Activated naive CD4-positive, alpha-beta T cell treated with anti-CD3 and anti-CD28 coated beads, Interleukin-2, amount 10 ng/mL, durations not matched to agents 7 days and 5 days (primary cell): ENCODE measurements at regions not wholly inside any gene's neighbourhood (a gene's known extent, or its start where the extent isn't known, plus 50 kb on each side); places are given as distances from the start of the nearest gene placed in this dataset.
"Not testable (repeated sequence)": the region's sequence is repeated elsewhere in the genome, so short reads cannot be mapped to it uniquely, and the experiment has no call there.

Experiments
- CTCF ChIA-PET: fragments of 350-600 bp; sonication (Branson Sonifier 250); formaldehyde crosslinking; loops from one replicate; lab custom pipeline; 2021; ENCODE audit warnings: antibody characterized with exemption; lab: Charles Lee
- DNase-seq: peaks from one replicate; pipeline ENCODE4 v3.0.0-alpha.2; 2020
- H3K27ac Mint-ChIP-seq: one replicate; pipeline ENCODE4 v1.8.0; 2021; ENCODE audit warnings: mild to moderate bottlenecking, moderate library complexity, mixed read lengths
- H3K27me3 Mint-ChIP-seq: one replicate; pipeline ENCODE4 v1.8.0; 2021; ENCODE audit warnings: mild to moderate bottlenecking, mixed read lengths
- H3K36me3 Mint-ChIP-seq: one replicate; pipeline ENCODE4 v1.8.0; 2021; ENCODE audit warnings: mixed read lengths
- H3K4me1 Mint-ChIP-seq: one replicate; pipeline ENCODE4 v1.8.0; 2021; ENCODE audit warnings: mixed read lengths
- H3K4me3 Mint-ChIP-seq: one replicate; pipeline ENCODE4 v1.8.0; 2021; ENCODE audit warnings: mild to moderate bottlenecking, moderate library complexity, mixed read lengths
- H3K9me3 Mint-ChIP-seq: one replicate; pipeline ENCODE4 v1.8.0; 2021; ENCODE audit warnings: mixed read lengths

DNA sequence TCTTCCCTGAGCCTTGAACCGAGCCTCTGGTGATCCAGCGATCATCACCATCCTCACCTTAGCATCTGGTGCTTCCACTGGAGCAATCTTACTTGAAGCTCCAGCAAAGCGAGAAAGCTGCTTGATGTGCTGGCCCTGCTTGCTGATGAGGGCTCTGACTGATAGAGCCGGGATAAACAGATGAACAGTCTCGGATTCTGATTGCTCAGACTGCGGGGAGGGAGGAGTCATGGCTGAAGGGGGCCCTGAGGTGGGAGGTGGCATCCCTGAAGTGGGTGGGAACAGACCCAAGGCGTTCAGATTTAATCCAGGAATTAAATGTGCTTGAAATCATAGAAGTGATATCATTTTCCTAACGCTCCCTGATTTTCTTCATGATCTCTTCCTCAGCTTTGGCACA is 74.4 kb upstream of the RPS6KA2 start:
- H3K27ac Mint-ChIP-seq, DNase-seq, H3K4me1 Mint-ChIP-seq, H3K36me3 Mint-ChIP-seq, H3K9me3 Mint-ChIP-seq, CTCF ChIA-PET, H3K4me3 Mint-ChIP-seq: not testable (repeated sequence)
- H3K27me3 Mint-ChIP-seq = peaks cover 12% of the 10 kb centered on the region

DNA sequence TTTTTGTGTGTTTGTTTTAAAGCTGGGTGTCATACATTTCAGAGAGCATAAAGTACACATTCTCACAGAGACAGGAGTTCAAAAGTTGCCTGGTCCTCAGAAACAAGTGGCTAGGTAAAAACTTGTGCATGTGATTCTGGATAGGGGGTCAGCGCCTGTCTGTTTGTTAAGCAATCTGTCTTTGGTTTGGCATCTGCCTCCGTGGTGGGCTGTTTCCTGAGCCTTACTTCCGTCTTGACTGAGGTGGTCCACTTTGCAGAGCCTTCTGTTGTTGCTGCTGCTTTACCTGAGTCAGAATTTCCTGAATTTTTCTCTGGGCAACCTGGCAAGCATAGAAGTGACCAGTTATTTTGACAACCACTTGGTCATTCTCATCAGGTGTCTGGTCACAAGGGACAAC is 73.8 kb upstream of the RPS6KA2 start:
- H3K9me3 Mint-ChIP-seq, H3K27ac Mint-ChIP-seq, CTCF ChIA-PET, DNase-seq, H3K36me3 Mint-ChIP-seq, H3K4me3 Mint-ChIP-seq, H3K4me1 Mint-ChIP-seq: not testable (repeated sequence)
- peaks cover 11% of the 10 kb centered on the region for H3K27me3 Mint-ChIP-seq

- CTCF ChIA-PET = no interaction called here
- no peaks in the 10 kb centered on the region for H3K4me1 Mint-ChIP-seq
- peaks cover 6% of the 10 kb centered on the region for H3K27me3 Mint-ChIP-seq
- H3K9me3 Mint-ChIP-seq = no peaks in the 10 kb centered on the region
- no peak for DNase-seq
- no peaks in the 10 kb centered on the region for H3K36me3 Mint-ChIP-seq
- H3K4me3 Mint-ChIP-seq = no peak overlapping the region
- H3K27ac Mint-ChIP-seq = no peak overlapping the region
Observed at GRCh38 chr6:166697113-166697512, 70.1 kb upstream of the RPS6KA2 start.

- no peaks in the 10 kb centered on the region for H3K9me3 Mint-ChIP-seq
- no peaks in the 10 kb centered on the region for H3K36me3 Mint-ChIP-seq
- H3K4me3 Mint-ChIP-seq = no peak overlapping the region
- CTCF ChIA-PET = no interaction called here
- no peaks in the 10 kb centered on the region for H3K27me3 Mint-ChIP-seq
- no peaks in the 10 kb centered on the region for H3K4me1 Mint-ChIP-seq
- no peak overlapping the region for H3K27ac Mint-ChIP-seq
- no peak for DNase-seq
Observed at GRCh38 chr6:166693880-166694279, 66.8 kb upstream of the RPS6KA2 start.

GRCh38 chr6:166692723-166693302 is 65.8 kb upstream of the RPS6KA2 start:
- H3K27ac Mint-ChIP-seq = no peak overlapping the region
- no peaks in the 10 kb centered on the region for H3K27me3 Mint-ChIP-seq
- H3K36me3 Mint-ChIP-seq = no peaks in the 10 kb centered on the region
- CTCF ChIA-PET = no interaction called here
- H3K4me3 Mint-ChIP-seq = no peak overlapping the region
- DNase-seq = no peak
- no peaks in the 10 kb centered on the region for H3K9me3 Mint-ChIP-seq
- H3K4me1 Mint-ChIP-seq = no peaks in the 10 kb centered on the region

GRCh38 chr6:166691746-166692145 is 64.7 kb upstream of the RPS6KA2 start:
- Mint-ChIP-seq H3K27me3 (no peaks in the 10 kb centered on the region), H3K4me3 (no peak overlapping the region), H3K36me3 (no peaks in the 10 kb centered on the region), H3K4me1 (no peaks in the 10 kb centered on the region), H3K27ac (no peak overlapping the region), H3K9me3 (no peaks in the 10 kb centered on the region)
- CTCF ChIA-PET = no interaction called here
- DNase-seq = no peak

DNA sequence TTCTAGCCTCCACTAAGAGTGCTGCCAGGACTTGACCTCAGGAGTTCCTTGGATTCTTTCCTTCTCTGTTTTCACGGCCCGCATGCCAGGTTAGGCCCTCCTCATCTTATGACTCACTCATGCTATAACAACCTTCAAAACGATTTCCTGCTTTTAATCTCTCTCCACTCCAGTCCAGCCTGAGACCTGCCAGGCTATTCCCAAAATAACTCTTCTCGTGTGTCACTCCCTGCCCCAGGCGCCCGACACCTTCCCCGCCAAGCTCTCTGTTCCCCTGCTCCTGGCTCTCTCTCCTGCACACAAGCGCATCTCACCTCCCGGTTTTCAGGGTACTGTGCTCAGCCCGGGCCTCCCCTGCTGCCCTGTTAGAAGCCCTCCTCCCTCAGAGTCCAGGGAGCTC is 64.1 kb upstream of the RPS6KA2 start:
- no peaks in the 10 kb centered on the region for H3K9me3 Mint-ChIP-seq
- no peak overlapping the region for H3K27ac Mint-ChIP-seq
- H3K4me1 Mint-ChIP-seq = no peaks in the 10 kb centered on the region
- H3K4me3 Mint-ChIP-seq = no peak overlapping the region
- no peak for DNase-seq
- CTCF ChIA-PET = no interaction called here
- H3K36me3 Mint-ChIP-seq = no peaks in the 10 kb centered on the region
- no peaks in the 10 kb centered on the region for H3K27me3 Mint-ChIP-seq

DNA sequence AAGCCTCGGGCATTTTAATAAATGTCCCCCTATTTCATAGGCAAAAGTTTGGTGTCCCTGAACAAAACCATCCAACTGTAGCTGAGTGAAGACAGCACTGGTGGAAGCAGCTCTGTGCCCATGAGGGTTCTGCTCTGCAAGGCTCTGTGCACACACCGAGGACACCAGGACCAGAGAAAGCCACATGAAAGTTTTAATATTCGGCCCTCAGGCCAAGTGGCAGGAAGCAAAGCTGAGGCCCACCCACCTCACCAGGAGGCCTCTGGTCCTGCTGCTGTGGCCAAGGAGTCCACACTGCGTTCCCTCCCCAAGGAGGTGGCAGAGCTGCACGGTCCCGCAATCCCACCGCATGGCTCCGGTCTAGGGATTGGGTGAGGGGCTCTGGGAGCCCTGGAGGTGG is 62.6 kb upstream of the RPS6KA2 start:
- H3K4me3 Mint-ChIP-seq = no peak overlapping the region
- H3K27me3 Mint-ChIP-seq = no peaks in the 10 kb centered on the region
- no peaks in the 10 kb centered on the region for H3K4me1 Mint-ChIP-seq
- H3K36me3 Mint-ChIP-seq = no peaks in the 10 kb centered on the region
- CTCF ChIA-PET = no interaction called here
- H3K9me3 Mint-ChIP-seq = no peaks in the 10 kb centered on the region
- H3K27ac Mint-ChIP-seq = no peak overlapping the region
- DNase-seq = no peak

- no peaks in the 10 kb centered on the region for H3K36me3 Mint-ChIP-seq
- no peaks in the 10 kb centered on the region for H3K9me3 Mint-ChIP-seq
- CTCF ChIA-PET = no interaction called here
- H3K4me3 Mint-ChIP-seq = no peak overlapping the region
- H3K27ac Mint-ChIP-seq = no peak overlapping the region
- no peaks in the 10 kb centered on the region for H3K27me3 Mint-ChIP-seq
- no peak for DNase-seq
- H3K4me1 Mint-ChIP-seq = no peaks in the 10 kb centered on the region
Observed at GRCh38 chr6:166688901-166689300, 61.9 kb upstream of the RPS6KA2 start.

- no peaks in the 10 kb centered on the region for H3K36me3 Mint-ChIP-seq
- CTCF ChIA-PET = no interaction called here
- no peak overlapping the region for H3K4me3 Mint-ChIP-seq
- no peaks in the 10 kb centered on the region for H3K4me1 Mint-ChIP-seq
- no peaks in the 10 kb centered on the region for H3K9me3 Mint-ChIP-seq
- DNase-seq = no peak
- H3K27me3 Mint-ChIP-seq = no peaks in the 10 kb centered on the region
- no peak overlapping the region for H3K27ac Mint-ChIP-seq
Observed at GRCh38 chr6:166687879-166688205, 60.8 kb upstream of the RPS6KA2 start.

DNA sequence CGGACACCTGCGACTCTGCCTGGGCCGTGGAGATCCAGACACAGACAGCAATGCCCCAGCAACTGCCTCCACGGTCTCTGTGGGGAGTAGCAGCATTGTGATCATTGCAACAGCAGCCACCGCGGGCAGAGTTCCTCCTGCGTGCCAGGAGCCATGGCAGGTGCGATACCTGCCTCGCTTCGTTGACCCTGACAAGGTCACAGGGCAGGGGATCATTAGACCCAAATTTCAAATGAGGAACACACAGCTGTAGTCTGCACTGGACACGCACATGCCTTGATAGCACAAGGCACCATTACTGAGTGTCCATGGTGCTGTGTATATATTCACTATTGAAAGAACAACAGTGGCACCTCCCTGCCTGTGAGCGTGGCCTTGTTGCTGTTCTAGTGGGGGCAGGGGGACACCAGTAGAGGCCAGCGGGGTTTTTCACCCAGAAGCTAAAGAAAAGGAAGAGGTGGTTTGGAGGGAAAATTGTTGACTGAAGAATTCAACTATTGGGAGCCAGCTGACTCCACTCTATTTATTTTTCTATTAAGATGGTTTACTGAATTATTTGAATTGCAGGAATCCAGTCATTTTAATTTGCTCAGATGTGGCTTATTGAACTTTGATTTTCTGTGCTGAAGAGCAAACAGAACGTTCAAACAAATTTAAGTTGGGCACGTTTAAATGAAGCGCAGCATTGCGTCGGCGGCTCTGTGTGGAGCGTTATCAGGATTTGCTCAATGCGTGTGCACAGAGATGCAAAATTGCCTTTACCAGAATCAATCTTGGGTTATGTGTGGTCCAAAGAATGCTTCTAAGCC is 60.2 kb upstream of the RPS6KA2 start:
- Mint-ChIP-seq H3K27me3 (no peaks in the 10 kb centered on the region), H3K9me3 (no peaks in the 10 kb centered on the region), H3K4me1 (no peaks in the 10 kb centered on the region), H3K27ac (no peak overlapping the region), H3K36me3 (no peaks in the 10 kb centered on the region), H3K4me3 (no peak overlapping the region)
- CTCF ChIA-PET = no interaction called here
- DNase-seq = no peak

DNA sequence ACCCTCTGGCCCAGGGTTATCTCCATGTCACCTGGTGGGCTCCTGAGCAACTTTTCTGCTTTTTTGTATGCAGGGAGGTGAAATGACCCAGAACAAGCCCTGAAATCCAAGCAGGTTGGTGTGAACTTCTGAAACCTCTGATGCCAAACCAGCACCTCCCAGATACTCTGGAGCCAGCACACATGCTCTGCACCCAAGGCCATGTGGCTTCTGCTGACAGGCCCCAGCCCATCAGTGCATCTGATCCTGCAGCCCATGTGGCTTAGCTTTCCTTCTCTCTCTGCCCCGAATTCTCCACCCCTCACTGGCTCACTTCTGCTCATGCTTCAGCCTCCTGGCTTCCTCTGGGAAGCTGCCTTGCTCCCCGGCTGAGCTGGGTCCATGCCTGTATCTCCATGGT is 59.3 kb upstream of the RPS6KA2 start:
- no peaks in the 10 kb centered on the region for H3K27me3 Mint-ChIP-seq
- no peak overlapping the region for H3K27ac Mint-ChIP-seq
- no peak overlapping the region for H3K4me3 Mint-ChIP-seq
- no peaks in the 10 kb centered on the region for H3K4me1 Mint-ChIP-seq
- H3K9me3 Mint-ChIP-seq = no peaks in the 10 kb centered on the region
- CTCF ChIA-PET = no interaction called here
- no peak for DNase-seq
- no peaks in the 10 kb centered on the region for H3K36me3 Mint-ChIP-seq

GRCh38 chr6:166684866-166685265 is 57.8 kb upstream of the RPS6KA2 start:
- DNase-seq = no peak
- no peaks in the 10 kb centered on the region for H3K27me3 Mint-ChIP-seq
- H3K4me3 Mint-ChIP-seq = no peak overlapping the region
- CTCF ChIA-PET = no interaction called here
- H3K9me3 Mint-ChIP-seq = no peaks in the 10 kb centered on the region
- H3K4me1 Mint-ChIP-seq = no peaks in the 10 kb centered on the region
- H3K36me3 Mint-ChIP-seq = no peaks in the 10 kb centered on the region
- no peak overlapping the region for H3K27ac Mint-ChIP-seq

DNA sequence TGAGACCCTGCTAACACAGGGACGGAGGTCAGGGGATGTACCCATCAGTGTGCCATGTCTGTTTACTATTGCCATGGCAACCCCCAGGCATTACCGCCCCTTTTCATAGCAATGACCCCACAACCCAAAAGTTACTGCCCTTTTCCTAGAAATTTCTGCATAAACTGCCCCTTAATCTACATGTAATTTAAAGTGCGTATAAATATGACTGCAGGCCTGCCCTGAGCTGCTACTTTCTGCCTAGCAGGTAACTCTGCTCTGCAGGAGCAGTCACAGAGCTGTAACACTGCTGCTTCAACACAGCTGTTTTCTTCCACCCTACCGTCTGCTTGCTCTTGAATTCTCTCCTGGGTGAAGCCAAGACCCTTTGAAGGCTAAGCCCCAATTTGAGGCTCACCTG is 57.1 kb upstream of the RPS6KA2 start:
- H3K9me3 Mint-ChIP-seq = no peaks in the 10 kb centered on the region
- CTCF ChIA-PET = no interaction called here
- no peak overlapping the region for H3K27ac Mint-ChIP-seq
- no peak for DNase-seq
- H3K4me3 Mint-ChIP-seq = no peak overlapping the region
- no peaks in the 10 kb centered on the region for H3K4me1 Mint-ChIP-seq
- no peaks in the 10 kb centered on the region for H3K36me3 Mint-ChIP-seq
- no peaks in the 10 kb centered on the region for H3K27me3 Mint-ChIP-seq

- Mint-ChIP-seq H3K27ac (no peak overlapping the region), H3K27me3 (no peaks in the 10 kb centered on the region), H3K36me3 (no peaks in the 10 kb centered on the region), H3K4me1 (no peaks in the 10 kb centered on the region), H3K4me3 (no peak overlapping the region), H3K9me3 (no peaks in the 10 kb centered on the region)
- DNase-seq = no peak
- CTCF ChIA-PET = no interaction called here
Observed at GRCh38 chr6:166683477-166683876, 56.4 kb upstream of the RPS6KA2 start.
